ENCODE measurements at regions not wholly inside any gene's neighbourhood (a gene's known extent, or its start where the extent isn't known, plus 50 kb on each side); places are given as distances from the start of the nearest gene placed in this dataset.

- TF ChIP-seq CTCF (conservative IDR thresholded peaks at IDR 0.05; ENCODE audit: low read depth, low read length) = no peak
- no peak for TF ChIP-seq EZH2 (IDR thresholded peaks at IDR 0.05; ENCODE audit: borderline replicate concordance, low read depth, low read length, poor library complexity, severe bottlenecking)
These were observed 180.4 kb upstream of the MC4R start for GRCh38 chr18:60552948-60553347.

Measured in A673 (cell line).